ENCODE measurements at regions not wholly inside any gene's neighbourhood (a gene's known extent, or its start where the extent isn't known, plus 50 kb on each side); places are given as distances from the start of the nearest gene placed in this dataset.

- no peak for DNase-seq
These were observed 61.0 kb downstream of the GTPBP8 start for GRCh38 chr3:113051787-113052186.

DNA sequence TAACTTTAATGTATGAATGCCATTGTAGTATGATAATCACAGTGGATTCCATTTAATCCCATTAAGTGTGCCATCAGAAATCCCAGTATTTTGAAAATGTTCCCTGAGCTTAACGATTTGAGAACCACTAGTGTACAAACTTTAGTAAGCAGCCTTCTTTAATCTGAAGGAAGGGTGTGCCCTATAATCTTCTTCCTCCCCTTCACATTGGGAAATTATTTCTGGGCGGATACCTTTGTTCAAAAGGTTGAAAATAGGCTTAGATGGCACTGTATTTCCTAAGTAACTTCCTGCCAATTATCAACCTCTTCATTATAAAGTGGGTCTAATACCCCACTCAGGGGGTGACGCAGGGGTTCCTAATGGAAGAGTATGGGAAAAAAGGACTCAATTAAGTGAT, 62.4 kb downstream of the GTPBP8 start:
- DNase-seq: no peak

GRCh38 chr3:113054552-113054951, 63.8 kb downstream of the GTPBP8 start:
- no peak for DNase-seq

DNA sequence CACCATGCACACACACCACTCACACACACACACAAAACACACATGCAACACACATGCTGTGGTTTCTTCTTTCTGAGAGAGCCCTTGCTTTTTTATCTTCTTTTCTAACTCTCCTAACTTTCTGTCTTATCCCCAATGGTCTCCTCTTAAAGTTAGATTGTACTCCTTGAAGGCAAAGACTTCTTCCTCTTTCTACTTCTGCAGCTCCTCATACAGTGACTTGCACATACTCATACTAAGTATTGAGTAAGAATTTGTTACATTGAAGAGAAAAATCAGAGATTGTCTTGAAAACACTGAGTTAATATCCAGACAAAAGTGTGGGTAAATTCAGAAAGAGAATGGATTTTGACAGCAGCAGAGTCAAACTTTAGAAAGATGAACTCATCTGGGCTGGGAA, 64.4 kb downstream of the GTPBP8 start:
- no peak for DNase-seq

GRCh38 chr3:113055961-113056360, 65.2 kb downstream of the GTPBP8 start:
- no peak for DNase-seq

- no peak for DNase-seq
These were observed 66.3 kb downstream of the GTPBP8 start for GRCh38 chr3:113057117-113057516.

DNA sequence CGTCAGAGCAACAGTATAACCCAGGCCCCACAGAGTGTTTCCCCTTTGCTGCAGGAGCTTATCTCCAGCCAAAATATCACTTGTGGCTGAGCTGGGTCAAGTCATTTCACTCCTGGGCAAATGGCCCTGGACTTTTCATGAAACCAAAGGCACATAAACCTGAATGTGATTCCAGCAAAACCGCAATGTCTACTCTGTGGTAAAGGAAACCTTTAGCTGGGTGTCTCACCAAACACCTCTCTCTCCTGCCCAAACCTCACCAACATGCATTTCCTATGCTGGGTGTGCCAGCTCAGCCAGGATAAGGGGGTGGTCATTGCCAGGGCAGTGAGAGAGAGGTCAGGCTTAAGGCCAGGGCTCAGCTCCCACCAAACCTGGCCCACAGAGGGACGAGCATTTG, 67.4 kb downstream of the GTPBP8 start:
- DNase-seq: no peak

GRCh38 chr3:113062705-113063104, 71.9 kb downstream of the GTPBP8 start:
- no peak for DNase-seq

GRCh38 chr3:113063126-113063894, 72.5 kb downstream of the GTPBP8 start:
- DNase-seq: no peak

DNA sequence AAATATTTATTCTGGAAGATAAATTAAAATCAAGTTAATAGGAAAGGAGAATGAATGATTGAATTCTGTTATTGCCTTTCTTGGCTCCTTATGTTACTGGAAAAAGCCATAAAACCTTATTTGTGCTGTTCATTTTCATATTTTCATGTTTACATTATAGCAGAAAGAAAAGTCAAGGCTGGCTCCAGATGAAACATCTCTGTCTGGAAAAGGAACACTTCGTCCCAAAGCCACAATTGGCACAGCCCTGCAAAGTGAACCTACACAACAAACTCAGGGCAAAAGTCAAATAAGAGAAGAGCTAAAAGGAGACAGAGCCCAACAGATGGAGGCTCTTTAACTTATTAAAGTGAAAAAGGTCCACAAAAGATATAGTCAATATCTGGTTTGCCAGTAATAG, 73.4 kb downstream of the GTPBP8 start:
- DNase-seq: no peak

DNA sequence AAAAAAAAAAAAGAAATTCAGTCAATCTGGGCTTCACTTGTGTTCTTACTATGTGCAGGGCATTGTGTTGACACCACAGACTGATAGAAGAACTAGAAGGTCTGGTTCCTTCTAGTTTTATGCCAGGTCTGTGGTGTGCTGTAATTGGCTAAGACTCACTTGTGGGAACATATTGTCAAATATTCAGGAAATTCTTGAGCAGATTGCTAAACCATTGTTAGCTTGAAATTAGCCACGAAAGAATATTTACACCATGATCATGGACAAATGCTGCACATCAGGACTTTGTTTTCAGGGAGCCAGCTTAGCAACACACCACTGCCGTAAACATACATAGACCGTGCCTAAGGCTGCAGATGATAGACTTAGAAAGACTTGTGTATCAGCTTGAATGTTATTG, 74.6 kb downstream of the GTPBP8 start:
- no peak for DNase-seq

DNA sequence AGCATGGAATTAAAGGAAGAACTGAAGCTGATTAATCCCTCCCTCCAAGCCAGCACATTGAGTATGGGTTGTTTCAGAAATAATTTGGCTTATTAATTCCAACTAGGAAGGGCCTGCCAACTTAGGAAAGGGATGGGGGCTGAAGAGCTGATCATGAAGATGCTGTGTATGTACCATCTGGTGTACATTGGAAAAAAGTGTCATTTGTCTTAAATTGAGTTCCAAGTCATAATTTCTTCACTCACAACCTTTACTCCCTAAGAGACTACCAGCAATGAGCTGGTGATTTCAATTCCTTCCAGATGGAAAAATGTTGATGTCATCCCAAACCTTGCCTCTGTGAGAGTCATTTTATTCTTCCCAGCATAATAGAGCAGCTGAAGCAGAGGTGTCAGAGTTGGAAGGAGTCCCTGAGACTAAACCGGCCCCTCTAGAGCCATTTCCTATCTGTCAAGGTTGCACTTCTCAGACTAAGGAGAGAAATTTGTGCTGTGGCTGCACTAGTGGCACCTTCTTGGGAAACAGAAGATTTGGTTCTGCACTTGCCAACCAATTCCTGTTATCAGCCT, 79.4 kb downstream of the GTPBP8 start:
- no peak for DNase-seq

DNA sequence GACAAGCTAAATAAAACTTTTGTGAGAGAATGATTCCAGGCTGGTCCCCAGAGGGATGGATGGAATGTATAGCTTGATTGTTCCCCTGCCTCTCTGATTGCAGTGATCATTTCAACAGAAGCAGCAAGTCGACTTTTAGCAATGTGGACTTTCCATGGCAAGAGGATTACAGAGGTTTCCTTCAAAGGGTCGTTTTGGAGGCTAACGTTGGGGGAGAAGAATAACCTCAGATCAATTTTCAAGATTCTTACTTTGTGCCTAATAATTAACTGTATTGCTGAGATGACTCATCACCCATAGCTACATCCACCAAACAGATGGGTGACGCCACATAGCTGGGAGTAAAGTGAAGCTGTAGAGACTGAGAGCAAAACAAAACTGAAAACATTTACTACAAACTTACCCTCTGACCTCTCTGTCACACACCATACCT, 79.9 kb downstream of the GTPBP8 start:
- no peak for DNase-seq

DNA sequence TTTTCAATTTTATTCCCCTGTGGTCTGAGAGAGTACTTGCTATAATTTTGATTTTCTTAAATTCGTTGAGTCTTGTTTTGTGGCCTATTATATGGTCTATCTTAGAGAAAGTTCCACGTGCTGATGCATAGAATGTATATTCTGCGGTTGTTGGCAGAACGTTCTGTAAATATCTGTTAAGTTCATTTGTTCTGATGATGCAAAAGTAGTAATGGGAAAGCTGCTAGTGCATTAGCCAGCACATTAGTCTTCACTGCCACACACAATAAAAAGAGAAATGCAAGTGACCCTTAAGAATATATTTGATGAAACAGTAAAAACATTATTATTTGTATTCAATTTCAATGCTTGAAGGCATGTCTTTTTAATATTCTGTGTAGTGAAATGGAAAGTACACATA, 84.8 kb downstream of the GTPBP8 start:
- no peak for DNase-seq

GRCh38 chr3:113079218-113079961, 88.6 kb downstream of the GTPBP8 start:
- DNase-seq: no peak

DNA sequence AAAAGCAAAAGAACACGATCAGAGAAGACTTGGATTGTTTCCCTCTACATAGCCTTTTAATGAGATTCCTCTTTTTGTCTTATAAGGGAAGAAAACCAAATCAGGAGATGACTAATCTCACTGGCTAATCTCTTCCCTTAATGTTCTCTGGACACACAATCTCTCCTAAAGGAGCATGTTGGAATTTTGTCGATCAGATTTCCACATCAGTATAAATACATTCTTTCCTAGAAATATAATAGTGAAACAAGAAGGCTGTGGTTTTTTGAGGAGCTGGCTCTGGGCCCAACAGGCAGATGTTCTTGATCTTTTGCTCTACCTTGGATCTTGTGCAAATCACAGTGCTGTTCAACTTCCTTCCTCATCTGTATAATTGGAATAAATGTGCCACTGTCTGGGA, 94.0 kb downstream of the GTPBP8 start:
- no peak for DNase-seq

GRCh38 chr3:113086560-113087461, 96.0 kb downstream of the GTPBP8 start:
- no peak for DNase-seq

- DNase-seq: no peak
These were observed 97.8 kb downstream of the GTPBP8 start for GRCh38 chr3:113088616-113089015.

DNA sequence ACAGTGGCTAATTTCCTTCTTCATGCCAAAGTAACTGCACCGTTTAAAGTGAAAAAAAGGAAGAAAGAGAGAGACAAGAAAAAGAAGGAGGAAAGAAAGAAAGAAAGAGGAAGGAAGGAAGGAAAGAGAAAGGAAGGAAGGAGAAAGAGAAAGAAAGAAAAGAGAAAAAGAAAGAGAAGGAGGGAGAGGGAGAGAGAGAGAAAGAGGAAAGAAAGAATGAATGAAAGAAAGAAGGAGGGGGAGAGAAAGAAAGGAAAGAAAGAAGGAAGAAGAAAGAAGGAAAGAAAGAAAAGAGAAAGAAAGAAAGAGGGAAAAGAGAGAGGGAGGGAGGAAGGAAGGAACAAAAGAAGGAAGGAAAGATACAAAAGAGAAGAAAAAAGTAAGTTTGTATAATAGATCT, 100.6 kb downstream of the GTPBP8 start:
- no peak for DNase-seq

DNA sequence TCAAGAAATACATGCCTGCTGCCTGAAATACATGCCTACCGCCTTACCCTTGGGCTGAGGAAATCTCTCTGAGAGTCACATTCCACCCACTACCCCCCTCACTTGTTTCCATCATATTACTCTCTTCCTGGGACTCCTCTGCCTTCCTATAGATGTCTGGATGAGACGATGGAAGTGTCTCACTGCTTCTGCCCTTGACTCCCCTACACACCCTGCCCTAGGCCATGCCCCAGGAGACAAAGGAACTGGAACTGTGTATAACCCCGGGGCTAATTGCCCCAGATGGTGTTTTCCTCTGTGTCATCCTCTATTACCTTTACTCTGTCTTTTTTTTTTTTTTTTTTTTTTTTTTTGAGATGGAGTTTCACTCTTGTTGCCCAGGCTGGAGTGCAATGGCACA, 102.0 kb downstream of the GTPBP8 start:
- no peak for DNase-seq

- no peak for DNase-seq
These were observed 103.8 kb downstream of the GTPBP8 start for GRCh38 chr3:113094337-113095221.

Data from activated gamma-delta T cell treated with Interleukin-2 at 50 U/mL for 16 hours (primary cell).